Activated CD4-positive, alpha-beta memory T cell treated with anti-CD3 and anti-CD28 coated beads, Interleukin-2, amount 10 ng/mL, durations not matched to agents 7 days and 5 days (primary cell): ENCODE measurements at regions not wholly inside any gene's neighbourhood (a gene's known extent, or its start where the extent isn't known, plus 50 kb on each side); places are given as distances from the start of the nearest gene placed in this dataset.

Source experiments
- CTCF ChIA-PET: fragments of 350-600 bp; sonication (Branson Sonifier 250); formaldehyde crosslinking; loops from one replicate; lab custom pipeline; 2021; ENCODE audit warnings: antibody characterized with exemption, inconsistent platforms; lab: Charles Lee
- POLR2A ChIA-PET: fragments of 350-600 bp; sonication (Branson Sonifier 250); formaldehyde crosslinking; loops from one replicate; lab custom pipeline; 2021; ENCODE audit warnings: antibody characterized with exemption; lab: Charles Lee
- DNase-seq: peaks from one replicate; pipeline ENCODE4 v3.0.0-alpha.2; 2020
- H3K27ac Mint-ChIP-seq: one replicate; pipeline ENCODE4 v1.8.0; 2021; ENCODE audit warnings: mild to moderate bottlenecking, mixed read lengths
- H3K27me3 Mint-ChIP-seq: one replicate; pipeline ENCODE4 v1.8.0; 2021; ENCODE audit warnings: mixed read lengths
- H3K36me3 Mint-ChIP-seq: one replicate; pipeline ENCODE4 v1.8.0; 2021; ENCODE audit warnings: low read depth, mixed read lengths
- H3K4me1 Mint-ChIP-seq: one replicate; pipeline ENCODE4 v1.8.0; 2021; ENCODE audit warnings: mixed read lengths
- H3K4me3 Mint-ChIP-seq: one replicate; pipeline ENCODE4 v1.8.0; 2021; ENCODE audit warnings: mild to moderate bottlenecking, mixed read lengths
- H3K9me3 Mint-ChIP-seq: one replicate; pipeline ENCODE4 v1.8.0; 2021; ENCODE audit warnings: mixed read lengths

DNA sequence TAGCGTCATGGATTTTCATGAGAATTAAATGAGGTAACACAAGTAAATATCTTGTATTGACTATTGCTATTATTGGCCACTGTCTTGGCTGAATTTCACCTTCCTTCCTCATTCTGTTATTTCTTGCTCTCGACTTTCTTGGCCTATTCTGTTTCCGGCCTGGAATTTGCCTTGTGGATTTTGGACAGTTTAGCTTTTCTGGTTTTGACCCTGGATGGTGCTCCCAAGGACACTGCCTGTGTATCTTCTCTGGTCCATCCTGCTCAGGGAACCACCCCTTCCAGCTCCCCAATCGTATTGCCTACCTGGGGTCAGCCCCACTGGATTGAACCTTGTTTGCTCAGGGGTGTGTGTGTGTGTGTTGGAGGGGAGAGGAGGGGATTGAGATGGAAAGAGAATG lies 376.2 kb upstream of the C2CD4B start:
- H3K4me3 Mint-ChIP-seq = no peak overlapping the region
- POLR2A ChIA-PET = no interaction called here
- H3K9me3 Mint-ChIP-seq = no peaks in the 10 kb centered on the region
- H3K4me1 Mint-ChIP-seq = no peaks in the 10 kb centered on the region
- H3K27me3 Mint-ChIP-seq = peaks cover 2% of the 10 kb centered on the region
- no peaks in the 10 kb centered on the region for H3K36me3 Mint-ChIP-seq
- H3K27ac Mint-ChIP-seq = no peak overlapping the region
- CTCF ChIA-PET = no interaction called here
- DNase-seq = no peak

DNA sequence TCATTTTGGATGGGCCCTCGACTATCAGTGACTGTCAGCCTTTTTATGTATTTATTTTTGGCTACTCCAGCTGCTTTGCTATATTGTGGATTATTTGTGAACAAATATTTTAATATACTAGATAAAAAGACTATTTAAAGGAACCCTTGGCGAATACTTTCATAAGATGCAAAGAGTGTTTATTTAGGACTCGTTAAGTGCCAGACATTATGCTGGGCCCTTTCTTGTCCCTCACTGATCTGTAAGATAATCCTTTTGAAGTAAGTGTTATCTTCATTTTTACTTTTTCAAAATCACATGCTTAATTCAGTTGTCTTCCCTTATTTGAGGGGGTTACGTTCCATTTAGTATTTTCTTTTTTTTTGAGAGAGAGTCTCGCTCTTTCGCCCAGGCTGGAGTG lies 376.8 kb upstream of the C2CD4B start:
- ChIA-PET CTCF (no interaction called here), POLR2A (no interaction called here)
- H3K4me1 Mint-ChIP-seq = no peaks in the 10 kb centered on the region
- H3K27ac Mint-ChIP-seq = no peak overlapping the region
- no peak overlapping the region for H3K4me3 Mint-ChIP-seq
- no peaks in the 10 kb centered on the region for H3K9me3 Mint-ChIP-seq
- H3K27me3 Mint-ChIP-seq = peaks cover 2% of the 10 kb centered on the region
- no peaks in the 10 kb centered on the region for H3K36me3 Mint-ChIP-seq
- no peak for DNase-seq

DNA sequence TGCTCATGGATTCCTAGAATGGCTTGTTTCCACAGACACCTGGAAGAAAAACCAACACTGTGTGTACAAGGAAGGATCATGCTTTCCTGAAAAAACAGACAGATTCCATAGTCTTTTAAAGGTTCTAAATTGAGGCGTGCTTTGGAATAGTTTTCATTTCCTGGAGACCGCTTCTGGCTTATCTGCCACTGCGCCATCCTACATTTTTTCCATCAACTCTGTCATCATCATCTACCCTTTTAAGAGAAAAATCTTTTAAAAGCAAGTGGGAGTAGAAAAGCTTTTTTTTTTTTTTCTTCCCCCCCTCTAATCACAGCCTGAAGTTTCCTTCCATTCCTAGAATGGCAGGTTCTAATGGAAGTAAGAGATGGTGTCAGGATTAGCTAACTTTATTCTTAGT lies 379.4 kb upstream of the C2CD4B start:
- POLR2A ChIA-PET = no interaction called here
- Mint-ChIP-seq H3K36me3 (no peaks in the 10 kb centered on the region), H3K27me3 (peaks cover 4% of the 10 kb centered on the region), H3K9me3 (no peaks in the 10 kb centered on the region), H3K4me3 (no peak overlapping the region), H3K27ac (no peak overlapping the region), H3K4me1 (no peaks in the 10 kb centered on the region)
- no peak for DNase-seq
- CTCF ChIA-PET = no interaction called here

DNA sequence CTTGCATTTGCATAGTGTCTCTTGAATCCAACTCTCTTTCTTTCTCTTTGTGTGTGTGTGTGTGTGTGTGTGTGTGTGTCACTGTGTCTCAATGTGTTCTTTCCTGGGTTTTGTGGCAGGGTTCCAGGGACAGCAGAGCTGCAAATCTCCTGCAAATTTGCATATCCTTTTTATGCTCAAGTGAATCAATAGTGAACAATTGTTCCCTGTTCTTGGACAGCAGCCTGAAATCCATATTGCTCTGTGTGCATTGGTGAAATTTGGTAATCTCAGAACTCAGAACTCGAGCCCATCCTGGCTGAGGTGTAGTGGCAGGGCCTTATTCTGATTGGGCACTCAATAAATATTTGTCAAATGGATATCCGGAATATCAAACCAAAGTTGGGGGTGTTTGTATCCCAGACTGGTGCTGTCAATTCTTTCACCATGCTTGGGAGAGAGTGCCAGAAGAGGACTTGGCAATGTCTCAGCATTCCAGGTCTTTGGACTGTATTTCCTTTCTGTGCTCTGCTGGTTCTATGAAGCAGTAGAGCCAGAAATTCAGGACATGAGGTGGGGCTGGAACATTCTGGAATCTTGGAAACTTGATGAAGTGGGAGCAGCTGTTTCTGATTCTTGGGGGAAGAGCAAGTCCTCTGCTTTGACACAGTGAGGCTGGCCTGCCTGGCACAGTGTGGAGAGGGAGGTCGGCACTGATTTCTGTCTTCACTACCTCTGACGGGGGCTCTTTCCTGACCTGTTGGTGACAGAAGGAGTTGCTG lies 380.6 kb upstream of the C2CD4B start:
- Mint-ChIP-seq H3K9me3 (no peaks in the 10 kb centered on the region), H3K36me3 (no peaks in the 10 kb centered on the region), H3K4me1 (no peaks in the 10 kb centered on the region), H3K4me3 (no peak overlapping the region), H3K27ac (no peak overlapping the region), H3K27me3 (peaks cover 4% of the 10 kb centered on the region)
- no peak for DNase-seq
- POLR2A ChIA-PET = no interaction called here
- CTCF ChIA-PET = no interaction called here

DNA sequence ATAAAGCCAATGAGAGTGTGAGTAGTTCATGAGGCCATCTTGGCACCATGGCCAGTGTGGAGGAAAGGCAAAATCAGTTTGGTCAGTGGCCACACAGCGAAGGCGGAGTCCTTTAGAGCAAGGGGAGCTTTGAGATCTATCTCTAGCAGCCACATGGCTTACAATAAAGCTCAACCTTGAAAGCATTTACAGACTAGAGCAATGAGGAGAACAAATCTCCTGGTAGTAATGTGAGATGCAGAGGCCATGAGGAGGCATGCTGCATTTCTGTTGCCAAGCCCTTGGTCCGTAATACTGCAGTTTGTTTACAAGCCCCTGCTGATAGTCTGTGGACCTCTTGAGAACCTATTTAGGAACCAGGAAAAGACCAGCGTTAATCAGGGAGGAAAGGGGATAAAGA lies 381.5 kb upstream of the C2CD4B start:
- Mint-ChIP-seq H3K27me3 (peaks cover 4% of the 10 kb centered on the region), H3K9me3 (no peaks in the 10 kb centered on the region), H3K4me3 (no peak overlapping the region), H3K36me3 (no peaks in the 10 kb centered on the region), H3K4me1 (no peaks in the 10 kb centered on the region), H3K27ac (no peak overlapping the region)
- DNase-seq = no peak
- ChIA-PET POLR2A (no interaction called here), CTCF (no interaction called here)

DNA sequence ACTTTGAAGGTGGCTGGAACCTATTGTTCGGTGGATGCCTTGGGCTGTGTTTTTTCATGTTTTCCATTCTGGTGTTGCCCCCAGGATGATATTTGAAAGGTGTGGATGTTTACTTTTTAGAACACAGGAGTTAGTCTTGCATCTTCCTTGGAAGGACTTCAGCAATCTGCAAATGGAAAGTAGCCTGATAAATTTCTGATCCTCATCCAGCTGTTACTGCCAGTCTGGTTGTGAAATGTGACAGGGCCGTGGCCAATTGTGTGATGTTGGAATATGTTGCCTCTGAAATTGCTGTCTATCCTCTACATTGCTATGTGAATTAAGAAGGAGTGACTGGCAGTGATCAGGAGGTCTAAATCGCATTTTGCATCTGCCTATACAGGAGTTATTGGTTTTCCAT lies 382.5 kb upstream of the C2CD4B start:
- no peak overlapping the region for H3K4me3 Mint-ChIP-seq
- DNase-seq = no peak
- H3K4me1 Mint-ChIP-seq = no peaks in the 10 kb centered on the region
- H3K9me3 Mint-ChIP-seq = no peaks in the 10 kb centered on the region
- H3K36me3 Mint-ChIP-seq = no peaks in the 10 kb centered on the region
- no peak overlapping the region for H3K27ac Mint-ChIP-seq
- peaks cover 6% of the 10 kb centered on the region for H3K27me3 Mint-ChIP-seq
- ChIA-PET CTCF (no interaction called here), POLR2A (no interaction called here)

DNA sequence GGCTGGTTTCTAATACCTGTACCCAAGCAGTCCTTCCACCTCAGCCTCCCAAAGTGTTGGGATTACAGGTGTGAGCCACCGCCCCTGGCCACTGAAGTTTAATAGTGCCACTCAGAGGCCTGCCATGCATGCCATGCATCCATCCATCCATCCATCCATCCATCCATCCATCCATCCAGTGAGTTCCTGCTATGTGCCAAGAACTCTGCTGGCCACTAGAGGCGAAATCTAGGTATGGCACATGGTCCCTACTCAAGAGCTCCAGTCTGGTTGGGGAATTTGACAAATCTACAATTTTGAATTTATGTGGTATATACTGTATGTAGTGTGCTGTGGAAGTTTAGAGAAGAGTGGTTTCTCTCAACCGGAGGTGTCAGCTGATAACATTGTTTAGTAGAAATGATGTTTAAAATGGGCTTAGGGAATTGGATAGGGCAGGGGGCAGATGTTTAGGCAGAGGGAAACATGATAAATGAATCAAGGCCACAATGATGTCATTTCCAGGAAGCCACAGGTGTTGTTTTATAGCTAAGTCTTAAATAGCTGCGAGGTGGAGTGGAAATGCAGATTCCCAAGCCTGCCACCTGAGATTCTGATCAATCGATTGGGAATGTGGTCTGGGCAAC lies 384.4 kb upstream of the C2CD4B start:
- H3K9me3 Mint-ChIP-seq = no peaks in the 10 kb centered on the region
- ChIA-PET CTCF (interaction anchor here (0.6 to 1.2 kb wide), 3 partner anchors 9 to 387 kb away, joined by 3 read pairs; no protein-coding TSS in a partner anchor), POLR2A (no interaction called here)
- no peaks in the 10 kb centered on the region for H3K36me3 Mint-ChIP-seq
- no peaks in the 10 kb centered on the region for H3K4me1 Mint-ChIP-seq
- no peak overlapping the region for H3K27ac Mint-ChIP-seq
- no peak overlapping the region for H3K4me3 Mint-ChIP-seq
- no peak for DNase-seq
- H3K27me3 Mint-ChIP-seq = peaks cover 6% of the 10 kb centered on the region

DNA sequence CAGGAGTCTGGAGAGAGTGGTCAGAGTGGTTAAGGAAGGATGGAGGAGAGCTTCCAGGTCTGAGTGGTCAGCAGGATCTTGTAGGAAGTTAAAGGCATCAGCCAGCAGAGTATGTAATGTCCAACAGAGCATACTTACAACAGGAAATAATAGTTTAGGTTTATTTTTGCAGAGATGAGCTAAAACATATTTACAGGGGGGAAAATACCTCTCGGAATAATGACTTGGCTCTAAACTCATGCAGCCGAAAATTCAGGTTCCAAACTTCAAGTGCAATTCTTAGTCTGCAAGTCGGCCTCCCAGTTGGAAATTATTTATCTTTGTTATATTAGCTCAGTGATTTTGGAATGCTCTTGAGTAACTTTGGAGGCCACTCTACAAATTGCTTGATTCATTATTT lies 385.0 kb upstream of the C2CD4B start:
- H3K27me3 Mint-ChIP-seq = peaks cover 8% of the 10 kb centered on the region
- H3K9me3 Mint-ChIP-seq = no peaks in the 10 kb centered on the region
- POLR2A ChIA-PET = no interaction called here
- H3K4me3 Mint-ChIP-seq = no peak overlapping the region
- CTCF ChIA-PET = interaction anchor here (1.1 to 1.2 kb wide), 2 partner anchors 9 to 192 kb away, joined by 3 read pairs; no protein-coding TSS in a partner anchor
- DNase-seq = no peak
- H3K4me1 Mint-ChIP-seq = no peaks in the 10 kb centered on the region
- no peak overlapping the region for H3K27ac Mint-ChIP-seq
- H3K36me3 Mint-ChIP-seq = no peaks in the 10 kb centered on the region

DNA sequence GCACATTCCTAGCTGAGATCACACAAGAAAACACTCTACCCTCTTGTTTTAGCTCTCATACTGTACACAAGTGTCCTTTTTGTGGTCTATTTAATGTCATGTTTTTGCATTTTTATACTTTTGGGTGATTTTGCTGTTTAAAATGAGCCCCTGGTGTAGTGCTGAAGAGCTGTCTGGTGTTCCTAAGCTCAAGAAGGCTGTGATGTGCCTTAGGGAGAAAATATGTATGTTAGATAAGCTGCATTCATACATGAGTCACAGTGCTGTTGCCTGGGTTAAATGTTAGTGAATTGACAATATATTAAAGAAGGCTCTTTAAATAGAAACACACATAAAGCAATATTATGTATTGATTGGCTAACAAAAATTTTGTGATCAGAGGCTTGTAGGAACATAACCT lies 387.4 kb upstream of the C2CD4B start:
- no peak for DNase-seq
- Mint-ChIP-seq H3K27ac (no peak overlapping the region), H3K4me1 (no peaks in the 10 kb centered on the region), H3K4me3 (no peak overlapping the region), H3K36me3 (no peaks in the 10 kb centered on the region), H3K9me3 (no peaks in the 10 kb centered on the region), H3K27me3 (peaks cover 8% of the 10 kb centered on the region)
- ChIA-PET POLR2A (no interaction called here), CTCF (no interaction called here)

DNA sequence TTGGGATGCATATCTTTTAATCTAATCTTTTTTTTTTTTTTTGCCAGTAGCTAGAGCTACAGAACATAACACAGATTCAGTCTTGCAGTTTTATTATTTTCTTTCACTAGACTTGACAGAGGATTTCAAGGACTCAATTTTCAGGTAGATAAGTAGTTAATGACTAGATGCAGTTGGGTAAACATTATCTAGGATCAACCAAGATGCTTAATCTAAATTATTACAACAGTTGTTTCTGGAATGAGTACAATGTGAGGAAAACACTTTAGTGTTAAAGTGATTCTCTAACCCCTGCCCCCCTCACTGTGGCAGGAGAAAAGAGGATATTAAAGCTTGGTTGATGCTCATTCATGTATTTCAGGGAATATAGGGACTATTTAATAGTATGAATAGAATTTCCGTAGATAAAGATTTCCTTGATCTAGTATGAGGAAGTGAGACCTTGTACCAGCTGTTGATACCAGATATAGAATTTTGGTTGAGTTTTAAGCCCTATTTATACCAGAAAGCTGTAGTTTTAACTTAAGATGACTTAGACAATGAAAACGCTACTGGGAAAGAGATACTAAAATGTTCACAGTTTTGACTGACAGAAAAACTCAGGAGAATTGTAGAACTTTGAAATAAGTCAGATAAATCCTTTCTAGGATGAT lies 389.0 kb upstream of the C2CD4B start:
- Mint-ChIP-seq H3K27me3 (peaks cover 4% of the 10 kb centered on the region), H3K4me3 (no peak overlapping the region), H3K9me3 (no peaks in the 10 kb centered on the region), H3K27ac (no peak overlapping the region), H3K4me1 (no peaks in the 10 kb centered on the region), H3K36me3 (no peaks in the 10 kb centered on the region)
- CTCF ChIA-PET = no interaction called here
- POLR2A ChIA-PET = no interaction called here
- no peak for DNase-seq

DNA sequence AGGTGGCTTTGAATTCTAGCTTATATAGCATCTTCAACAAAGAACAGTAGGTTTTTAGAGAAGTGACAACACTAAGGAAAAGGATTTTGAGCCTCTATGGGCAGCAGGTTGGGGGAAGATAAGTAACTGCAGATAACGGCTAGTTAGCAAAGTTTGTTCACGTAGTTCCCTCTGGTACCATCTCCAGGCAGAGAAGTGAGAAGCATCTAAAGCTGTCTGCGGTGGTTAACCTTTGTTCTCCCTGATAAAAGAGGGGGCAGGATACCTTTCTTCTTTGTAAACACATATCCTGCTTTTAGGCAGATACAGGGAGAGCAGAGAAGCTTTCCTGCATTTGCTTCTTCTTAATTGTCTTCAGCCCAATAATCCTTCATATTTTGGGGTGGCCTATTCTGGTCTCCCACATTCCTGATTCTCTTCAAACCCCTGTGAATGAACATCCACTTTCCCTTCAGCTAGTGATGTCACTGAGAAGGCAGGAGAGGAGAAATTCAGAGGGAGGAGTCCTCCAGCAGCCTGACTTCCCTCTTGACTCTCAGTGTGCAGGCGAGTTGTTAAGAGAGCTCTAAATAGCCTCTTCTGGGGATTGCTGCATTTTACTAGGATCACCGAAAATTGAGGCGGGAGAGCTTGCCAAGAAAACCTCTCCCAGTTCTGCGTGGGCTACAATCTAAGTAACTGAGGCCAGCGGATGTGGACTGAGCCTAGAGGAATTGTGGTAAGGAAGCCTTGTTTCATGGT lies 393.7 kb upstream of the C2CD4B start:
- DNase-seq = no peak
- Mint-ChIP-seq H3K27ac (no peak overlapping the region), H3K4me1 (no peaks in the 10 kb centered on the region), H3K9me3 (no peaks in the 10 kb centered on the region), H3K27me3 (peaks cover 3% of the 10 kb centered on the region), H3K36me3 (no peaks in the 10 kb centered on the region), H3K4me3 (no peak overlapping the region)
- POLR2A ChIA-PET = no interaction called here
- CTCF ChIA-PET = interaction anchor here (0.8 kb wide), 1 partner anchor 9 kb away, joined by 3 read pairs; no protein-coding TSS in a partner anchor

DNA sequence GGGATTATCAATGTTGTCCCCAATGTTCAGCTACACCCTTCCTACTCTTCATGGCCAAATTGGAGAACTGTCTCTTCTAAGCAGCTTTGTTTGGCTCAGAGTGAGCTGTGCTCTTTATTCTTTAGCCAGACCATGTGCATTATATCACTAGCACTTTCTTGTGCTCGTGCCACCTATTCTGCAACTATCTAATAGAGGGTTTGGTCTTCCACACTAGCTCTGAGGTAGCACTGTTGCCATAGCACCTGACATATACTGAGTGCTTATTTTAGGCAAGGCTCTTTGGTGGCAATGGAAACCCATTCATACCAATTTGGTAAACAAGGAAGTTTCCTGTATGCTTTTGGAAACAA lies 394.3 kb upstream of the C2CD4B start:
- no peak overlapping the region for H3K4me3 Mint-ChIP-seq
- ChIA-PET CTCF (interaction anchor here (0.8 kb wide), 1 partner anchor 10 kb away, joined by 3 read pairs; no protein-coding TSS in a partner anchor), POLR2A (no interaction called here)
- no peaks in the 10 kb centered on the region for H3K9me3 Mint-ChIP-seq
- DNase-seq = no peak
- no peak overlapping the region for H3K27ac Mint-ChIP-seq
- H3K4me1 Mint-ChIP-seq = no peaks in the 10 kb centered on the region
- H3K27me3 Mint-ChIP-seq = peaks cover 6% of the 10 kb centered on the region
- no peaks in the 10 kb centered on the region for H3K36me3 Mint-ChIP-seq

DNA sequence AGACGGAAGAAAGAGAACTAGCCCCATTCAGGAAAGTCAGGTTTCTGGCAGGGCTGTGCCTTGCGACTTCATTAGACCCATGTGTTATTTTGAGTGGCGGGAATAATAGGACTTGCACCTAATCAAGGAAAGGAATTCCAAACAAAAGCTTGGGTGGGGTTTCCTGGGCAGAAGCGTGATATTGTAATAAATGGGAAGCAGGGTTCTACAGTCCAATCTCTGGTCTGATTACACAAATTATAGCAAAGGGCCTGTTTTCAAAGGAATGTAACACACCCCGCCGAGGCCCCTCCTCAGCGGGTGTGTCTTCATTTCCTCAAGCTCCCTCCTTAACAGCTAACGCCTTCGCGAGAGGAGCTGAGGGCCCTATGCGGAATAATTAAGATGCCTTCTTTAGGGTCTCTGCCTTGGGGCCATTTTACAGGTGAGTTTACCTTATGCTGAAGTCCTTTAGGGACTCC lies 396.0 kb upstream of the C2CD4B start:
- POLR2A ChIA-PET = no interaction called here
- Mint-ChIP-seq H3K4me3 (no peak overlapping the region), H3K9me3 (no peaks in the 10 kb centered on the region)

More for the DNA sequence above, 396.0 kb upstream of the C2CD4B start:
- DNase-seq = no peak
- Mint-ChIP-seq H3K27me3 (peaks cover 8% of the 10 kb centered on the region), H3K36me3 (no peaks in the 10 kb centered on the region), H3K4me1 (no peaks in the 10 kb centered on the region), H3K27ac (no peak overlapping the region)
- CTCF ChIA-PET = no interaction called here
